H9 (cell line): ENCODE measurements at regions not wholly inside any gene's neighbourhood (a gene's known extent, or its start where the extent isn't known, plus 50 kb on each side); places are given as distances from the start of the nearest gene placed in this dataset.

Experiments
- DNase-seq: peaks from one replicate; pipeline ENCODE4 v3.0.0-alpha.2; 2017
- H2AFZ ChIP-seq: one replicate; pipeline ENCODE4 v1.6.1; 2013; ENCODE audit warnings: mild to moderate bottlenecking, low read length, control low read depth, moderate library complexity
- H2AK5ac ChIP-seq: 2 replicates; pipeline ENCODE4 v1.6.1; 2013; ENCODE audit warnings: low read length, control low read depth, mixed read lengths; ENCODE audit not compliant: insufficient read length
- H2BK120ac ChIP-seq: one replicate; pipeline ENCODE4 v1.6.1; 2013; ENCODE audit warnings: low read depth, mild to moderate bottlenecking, low read length, control low read depth, inconsistent platforms; ENCODE audit not compliant: poor library complexity, severe bottlenecking
- H2BK12ac ChIP-seq: 2 replicates; pipeline ENCODE4 v1.6.1; 2013; ENCODE audit warnings: low read length, control low read depth, mixed read lengths, low read depth; ENCODE audit not compliant: insufficient read length
- H2BK15ac ChIP-seq: 2 replicates; pipeline ENCODE4 v1.6.1; 2013; ENCODE audit warnings: low read depth, low read length, control low read depth
- H2BK20ac ChIP-seq: one replicate; pipeline ENCODE4 v1.6.1; 2013; ENCODE audit warnings: low read depth, mild to moderate bottlenecking, low read length, control low read depth, inconsistent platforms; ENCODE audit not compliant: poor library complexity, severe bottlenecking
- H2BK5ac ChIP-seq: 2 replicates; pipeline ENCODE4 v1.6.1; 2013; ENCODE audit warnings: low read length, control low read depth, mixed read lengths; ENCODE audit not compliant: insufficient read length
- H3K14ac ChIP-seq: 2 replicates; pipeline ENCODE4 v1.6.1; 2013; ENCODE audit warnings: low read length, control low read depth; ENCODE audit not compliant: insufficient read depth
- H3K18ac ChIP-seq: 2 replicates; pipeline ENCODE4 v1.6.1; 2013; ENCODE audit warnings: low read depth, mild to moderate bottlenecking, mixed read lengths, low read length, control low read depth; ENCODE audit not compliant: insufficient read length
- H3K23ac ChIP-seq: 2 replicates; pipeline ENCODE4 v1.6.1; 2013; ENCODE audit warnings: low read length, control low read depth, mixed read lengths, low read depth; ENCODE audit not compliant: insufficient read length
- H3K23me2 ChIP-seq: 2 replicates; pipeline ENCODE4 v1.6.1; 2013; ENCODE audit warnings: low read depth, mild to moderate bottlenecking, mixed read lengths, low read length, control low read depth; ENCODE audit not compliant: insufficient read length, poor library complexity, severe bottlenecking
- H3K27ac ChIP-seq: 2 replicates; pipeline ENCODE4 v1.5.1; 2013; ENCODE audit warnings: low read length, control low read depth, mixed read lengths, low read depth; ENCODE audit not compliant: insufficient read length
- H3K27me3 ChIP-seq: 2 replicates; pipeline ENCODE4 v1.6.1; 2013; ENCODE audit warnings: low read length, control low read depth, inconsistent platforms; ENCODE audit not compliant: insufficient read depth
- H3K4ac ChIP-seq: 2 replicates; pipeline ENCODE4 v1.6.1; 2013; ENCODE audit warnings: low read depth, mild to moderate bottlenecking, control low read depth, inconsistent platforms, low read length, moderate library complexity
- H3K4me1 ChIP-seq: 2 replicates; pipeline ENCODE4 v1.6.1; 2013; ENCODE audit warnings: low read length, control low read depth, inconsistent platforms; ENCODE audit not compliant: insufficient read depth
- H3K4me2 ChIP-seq: 2 replicates; pipeline ENCODE4 v1.6.1; 2013; ENCODE audit warnings: low read length, control low read depth, mixed read lengths; ENCODE audit not compliant: insufficient read length, insufficient read depth
- H3K56ac ChIP-seq: 2 replicates; pipeline ENCODE4 v1.6.1; 2013; ENCODE audit warnings: low read depth, mild to moderate bottlenecking, mixed read lengths, low read length, control low read depth; ENCODE audit not compliant: insufficient read length
- H3K79me1 ChIP-seq: 2 replicates; pipeline ENCODE4 v1.6.1; 2013; ENCODE audit warnings: low read depth, mild to moderate bottlenecking, moderate library complexity, low read length, control low read depth, inconsistent platforms; ENCODE audit not compliant: insufficient read depth, poor library complexity, severe bottlenecking
- H3K79me2 ChIP-seq: 2 replicates; pipeline ENCODE4 v1.6.1; 2013; ENCODE audit warnings: low read length, control low read depth, inconsistent platforms; ENCODE audit not compliant: insufficient read depth
- H3K9ac ChIP-seq: 2 replicates; pipeline ENCODE4 v1.6.1; 2013; ENCODE audit warnings: low read length, control low read depth, mixed read lengths; ENCODE audit not compliant: insufficient read length; ENCODE audit errors: extremely low read depth
- H3K9me3 ChIP-seq: one replicate; pipeline ENCODE4 v1.6.1; 2013; ENCODE audit warnings: low read depth, low read length, inconsistent platforms; ENCODE audit not compliant: control insufficient read depth
- H3T11ph ChIP-seq: one replicate; pipeline ENCODE4 v1.6.1; 2013; ENCODE audit warnings: mild to moderate bottlenecking, low read length, control low read depth, inconsistent platforms
- H4K20me1 ChIP-seq: one replicate; pipeline ENCODE4 v1.6.1; 2013; ENCODE audit not compliant: control insufficient read depth, insufficient read length, insufficient read depth
- H4K5ac ChIP-seq: 2 replicates; pipeline ENCODE4 v1.6.1; 2013; ENCODE audit warnings: low read depth, mild to moderate bottlenecking, mixed read lengths, low read length, control low read depth; ENCODE audit not compliant: insufficient read length
- H4K8ac ChIP-seq: replicated peaks from 2 replicates; pipeline ENCODE4 v1.6.1; 2013; ENCODE audit warnings: low read length, control low read depth, mixed read lengths, low read depth; ENCODE audit not compliant: insufficient read length
- H4K91ac ChIP-seq: 2 replicates; pipeline ENCODE4 v1.6.1; 2013; ENCODE audit warnings: low read depth, mild to moderate bottlenecking, moderate library complexity, mixed read lengths, low read length, control low read depth; ENCODE audit not compliant: insufficient read length
- H3K27ac Mint-ChIP-seq, 3 experiments: 2 replicates in 2 of 3; 3 replicates in 1 of 3; pipeline ENCODE4 v1.8.0; 2020 to 2021; ENCODE audit warnings: mixed read lengths in 3 of 3, mild to moderate bottlenecking in 1 of 3, moderate library complexity in 1 of 3
- H3K27me3 Mint-ChIP-seq: 2 replicates; pipeline ENCODE4 v1.8.0; 2021; ENCODE audit warnings: low read depth, mild to moderate bottlenecking, moderate library complexity, mixed read lengths
- H3K36me3 Mint-ChIP-seq, 3 experiments: 2 replicates in 2 of 3; 3 replicates in 1 of 3; pipeline ENCODE4 v1.8.0; 2020 to 2021; ENCODE audit warnings: low read depth in 3 of 3, mixed read lengths in 3 of 3; ENCODE audit not compliant: insufficient read depth in 1 of 3
- H3K4me1 Mint-ChIP-seq, 2 experiments: 2 replicates each; pipeline ENCODE4 v1.8.0; 2020; ENCODE audit warnings: mixed read lengths in 2 of 2
- H3K4me3 Mint-ChIP-seq, 2 experiments: 2 replicates in 1 of 2; 3 replicates in 1 of 2; pipeline ENCODE4 v1.8.0; 2020 to 2021; ENCODE audit warnings: mild to moderate bottlenecking in 2 of 2, mixed read lengths in 2 of 2, moderate library complexity in 1 of 2
- H3K9me3 Mint-ChIP-seq, 2 experiments: 2 replicates in 1 of 2; 3 replicates in 1 of 2; pipeline ENCODE4 v1.8.0; 2020; ENCODE audit warnings: mild to moderate bottlenecking in 2 of 2, mixed read lengths in 2 of 2, moderate library complexity in 1 of 2
- TF ChIP-seq, protein P1 (sequence below): fragments of 200-600 bp; sonication (generic); conservative IDR thresholded peaks from 3 replicates; pipeline ENCODE4 v1.8.0; 2021; ENCODE audit warnings: antibody characterized with exemption, mild to moderate bottlenecking

DNA sequence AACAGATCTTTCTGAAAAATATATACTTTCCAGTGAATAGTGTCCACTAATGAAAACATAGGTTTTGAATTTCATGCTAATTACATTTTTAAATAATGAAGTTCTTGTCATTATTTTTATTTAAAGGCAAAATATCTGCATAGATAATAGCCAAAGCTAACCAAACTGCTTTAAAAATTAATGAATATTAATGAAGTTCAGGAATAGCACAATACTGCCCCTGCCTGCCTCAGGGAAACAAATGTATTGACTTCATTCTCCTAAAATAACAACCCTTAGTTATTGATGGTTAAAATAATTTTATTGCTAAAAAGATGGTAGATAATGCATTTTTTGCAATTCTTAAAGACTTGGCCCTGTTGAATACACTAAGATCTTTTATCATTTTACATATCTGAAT is 103.6 kb upstream of the SSBP2 start:
- Histone ChIP-seq H4K91ac (no peak overlapping the region), H2BK15ac (no peak overlapping the region), H3K18ac (no peak overlapping the region), H2AK5ac (no peak overlapping the region), H3K4ac (no peak overlapping the region), H3K9me3 (no peaks in the 10 kb centered on the region), H3K14ac (no peak overlapping the region), H4K5ac (no peak overlapping the region), H2AFZ (no peak overlapping the region), H3K9ac (no peak overlapping the region), H2BK12ac (no peak overlapping the region), H3T11ph (no peak overlapping the region), H3K27ac (no peak overlapping the region), H2BK5ac (no peak overlapping the region), H3K23me2 (peaks cover 12% of the 10 kb centered on the region), H4K20me1 (no peaks in the 10 kb centered on the region), H3K4me1 (peaks cover 15% of the 10 kb centered on the region), H3K79me2 (no peaks in the 10 kb centered on the region), H3K27me3 (no peaks in the 10 kb centered on the region), H3K56ac (no peak overlapping the region), H4K8ac (no peak overlapping the region), H2BK20ac (no peak overlapping the region), H2BK120ac (no peak overlapping the region), H3K4me2 (no peak overlapping the region), H3K23ac (no peak overlapping the region), H3K79me1 (no peaks in the 10 kb centered on the region)
- Mint-ChIP-seq H3K27ac (peak overlapping the region in 1 of 3 experiments; percentile 6; a peak in 1 of 7 replicates), H3K27me3 (no peaks in the 10 kb centered on the region), H3K4me1 (peaks cover 68 to 71% of the 10 kb centered on the region in 2 experiments), H3K9me3 (no peaks in the 10 kb centered on the region), H3K4me3 (no peak overlapping the region), H3K36me3 (no peaks in the 10 kb centered on the region)
- TF ChIP-seq, protein P1, sequence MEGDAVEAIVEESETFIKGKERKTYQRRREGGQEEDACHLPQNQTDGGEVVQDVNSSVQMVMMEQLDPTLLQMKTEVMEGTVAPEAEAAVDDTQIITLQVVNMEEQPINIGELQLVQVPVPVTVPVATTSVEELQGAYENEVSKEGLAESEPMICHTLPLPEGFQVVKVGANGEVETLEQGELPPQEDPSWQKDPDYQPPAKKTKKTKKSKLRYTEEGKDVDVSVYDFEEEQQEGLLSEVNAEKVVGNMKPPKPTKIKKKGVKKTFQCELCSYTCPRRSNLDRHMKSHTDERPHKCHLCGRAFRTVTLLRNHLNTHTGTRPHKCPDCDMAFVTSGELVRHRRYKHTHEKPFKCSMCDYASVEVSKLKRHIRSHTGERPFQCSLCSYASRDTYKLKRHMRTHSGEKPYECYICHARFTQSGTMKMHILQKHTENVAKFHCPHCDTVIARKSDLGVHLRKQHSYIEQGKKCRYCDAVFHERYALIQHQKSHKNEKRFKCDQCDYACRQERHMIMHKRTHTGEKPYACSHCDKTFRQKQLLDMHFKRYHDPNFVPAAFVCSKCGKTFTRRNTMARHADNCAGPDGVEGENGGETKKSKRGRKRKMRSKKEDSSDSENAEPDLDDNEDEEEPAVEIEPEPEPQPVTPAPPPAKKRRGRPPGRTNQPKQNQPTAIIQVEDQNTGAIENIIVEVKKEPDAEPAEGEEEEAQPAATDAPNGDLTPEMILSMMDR = peak; percentile 29; the same call in 1 of the 3 replicates
- DNase-seq = no peak
